ENCODE measurements at regions not wholly inside any gene's neighbourhood (a gene's known extent, or its start where the extent isn't known, plus 50 kb on each side); places are given as distances from the start of the nearest gene placed in this dataset.

GRCh38 chrX:20319054-20319453 lies 52.3 kb upstream of the RPS6KA3 start:
- TF ChIP-seq CTCF (tag by site-specific recombination; IDR thresholded peaks at IDR 0.05) (no peak), ZNF248 (tag by site-specific recombination; IDR thresholded peaks at IDR 0.05) (no peak), PATZ1 (tag by site-specific recombination; IDR thresholded peaks at IDR 0.05) (no peak)
